ENCODE measurements at regions not wholly inside any gene's neighbourhood (a gene's known extent, or its start where the extent isn't known, plus 50 kb on each side); places are given as distances from the start of the nearest gene placed in this dataset.

DNA sequence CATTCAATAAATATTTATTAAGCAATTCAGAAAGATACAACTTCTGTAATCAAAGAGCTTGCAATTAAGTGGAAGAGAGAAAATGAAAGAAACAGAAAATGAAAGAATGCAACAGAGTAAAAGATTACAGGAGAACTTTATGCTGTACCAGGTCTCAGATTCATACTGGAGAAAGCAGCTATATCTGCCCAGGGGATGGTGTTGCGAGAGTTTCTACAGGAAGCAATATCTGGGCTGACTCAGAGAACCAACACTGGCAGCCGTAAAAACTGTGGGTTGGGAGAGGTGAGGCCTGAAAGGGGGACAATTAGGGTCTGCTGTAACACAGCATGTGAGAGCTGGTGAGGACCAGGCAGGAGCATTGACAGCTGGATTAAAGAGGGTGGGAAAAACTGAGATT lies 256.7 kb upstream of the TCF21 start:
- FAIRE-seq = no peak

DNA sequence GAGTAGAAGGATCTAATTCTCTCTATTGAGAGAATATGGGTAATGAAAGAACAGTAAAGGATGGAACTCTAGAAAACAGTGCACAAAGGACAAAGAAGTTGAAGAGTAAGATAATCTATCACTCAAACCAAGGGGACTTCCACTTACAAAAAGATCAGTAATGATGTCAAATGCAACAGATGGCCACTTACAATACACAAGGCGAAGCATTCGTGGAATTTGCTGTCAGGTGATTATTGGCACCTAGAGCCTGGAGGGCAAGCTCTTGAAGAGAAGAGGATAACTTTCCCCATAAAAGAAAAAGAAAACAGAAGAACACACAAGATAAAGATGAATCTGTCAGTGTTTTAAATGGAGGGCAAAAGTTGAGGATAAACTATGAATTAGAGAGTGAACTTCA lies 256.0 kb upstream of the TCF21 start:
- no peak for FAIRE-seq

DNA sequence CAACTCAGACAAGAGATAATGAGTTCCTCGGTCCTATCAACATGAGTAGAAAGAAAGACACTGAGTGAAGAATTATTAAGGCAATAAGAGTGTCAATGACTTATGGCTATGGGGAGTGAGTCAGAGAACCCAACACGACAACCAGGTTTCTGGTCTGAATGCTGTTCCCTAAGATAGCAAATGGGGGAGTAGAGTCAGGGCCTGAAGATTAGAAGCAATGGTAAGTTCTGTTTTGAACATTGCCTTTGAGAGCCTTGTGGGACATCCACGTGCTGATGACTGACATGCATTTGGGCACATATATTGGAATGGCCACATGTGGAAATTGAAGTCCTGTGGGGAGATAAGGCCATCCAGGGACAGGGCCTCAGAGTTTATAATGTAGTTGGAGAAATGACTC lies 254.4 kb upstream of the TCF21 start:
- no peak for FAIRE-seq

DNA sequence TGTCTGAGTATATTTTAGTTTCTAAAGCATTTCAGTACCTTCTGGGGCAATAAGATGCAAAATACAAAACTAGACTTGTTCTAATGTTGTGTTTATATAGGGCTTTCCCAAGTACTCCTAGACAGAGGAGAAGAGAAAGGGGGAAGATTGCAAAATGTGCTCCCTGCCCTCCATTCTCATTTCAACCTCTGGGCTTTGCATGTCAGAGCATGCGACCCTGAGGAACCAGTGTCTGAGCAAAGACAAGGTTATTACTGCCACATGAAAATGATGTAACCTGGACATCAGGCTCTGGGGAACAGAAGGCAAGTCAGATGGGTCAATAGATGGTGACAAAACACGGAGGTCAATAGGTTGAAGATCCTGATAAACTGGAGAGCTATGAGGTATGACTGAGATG lies 253.5 kb upstream of the TCF21 start:
- FAIRE-seq = no peak

DNA sequence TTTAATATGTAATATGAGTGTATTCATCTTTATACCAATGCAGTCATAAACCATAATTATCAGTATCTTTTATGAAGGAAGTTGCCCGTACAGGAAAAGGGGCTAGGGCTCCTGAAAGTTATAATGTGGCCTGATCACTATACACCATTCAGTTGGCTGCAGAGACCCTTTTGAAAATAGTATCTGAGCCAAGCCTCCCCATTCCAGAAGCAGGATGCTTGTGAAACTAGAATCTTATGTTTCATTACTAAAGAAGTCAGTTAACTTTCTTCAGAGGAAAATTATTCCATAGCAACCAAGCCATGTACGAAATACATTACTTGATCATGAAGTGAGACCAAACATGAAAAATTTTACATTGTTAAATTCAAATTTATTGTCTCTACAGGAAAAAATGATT lies 251.5 kb upstream of the TCF21 start:
- no peak for FAIRE-seq

DNA sequence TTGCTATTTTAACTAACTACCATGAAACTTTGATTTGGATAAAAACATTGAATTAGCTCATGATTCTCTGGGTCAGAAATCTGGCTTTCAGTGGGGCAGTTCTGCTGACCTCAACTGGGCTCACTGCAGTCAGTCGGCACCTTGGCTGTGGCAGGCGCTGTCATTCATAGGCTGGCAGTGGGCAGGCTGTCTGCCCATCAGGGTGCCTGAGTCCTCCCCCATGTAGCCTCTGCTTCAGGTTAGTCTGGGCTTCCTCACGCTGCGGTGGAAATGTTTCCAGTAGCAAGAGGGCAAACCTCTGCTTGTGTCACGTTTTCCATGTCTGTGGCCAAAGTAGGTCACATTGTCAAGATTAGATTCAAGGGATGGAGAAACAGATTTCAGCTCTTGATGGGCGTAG lies 251.0 kb upstream of the TCF21 start:
- no peak for FAIRE-seq

DNA sequence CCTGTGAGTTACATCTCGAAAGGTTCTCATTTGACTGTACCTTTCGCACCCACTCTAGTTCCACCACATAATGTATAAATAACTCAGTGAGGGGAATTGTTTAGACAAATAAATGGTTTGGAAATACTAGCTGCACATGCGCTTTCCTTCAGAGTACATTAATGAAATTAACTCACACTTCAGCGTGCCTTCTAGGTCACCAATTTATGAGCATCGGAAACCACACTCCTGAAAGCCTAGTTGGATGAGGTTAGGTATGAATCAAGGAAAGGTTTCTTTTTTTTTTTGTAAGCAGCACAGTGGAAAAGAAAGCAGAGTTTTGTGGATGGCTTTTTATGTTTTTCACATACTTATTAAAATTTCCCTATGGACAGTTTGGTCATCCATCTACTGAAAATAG lies 247.8 kb upstream of the TCF21 start:
- FAIRE-seq = no peak

DNA sequence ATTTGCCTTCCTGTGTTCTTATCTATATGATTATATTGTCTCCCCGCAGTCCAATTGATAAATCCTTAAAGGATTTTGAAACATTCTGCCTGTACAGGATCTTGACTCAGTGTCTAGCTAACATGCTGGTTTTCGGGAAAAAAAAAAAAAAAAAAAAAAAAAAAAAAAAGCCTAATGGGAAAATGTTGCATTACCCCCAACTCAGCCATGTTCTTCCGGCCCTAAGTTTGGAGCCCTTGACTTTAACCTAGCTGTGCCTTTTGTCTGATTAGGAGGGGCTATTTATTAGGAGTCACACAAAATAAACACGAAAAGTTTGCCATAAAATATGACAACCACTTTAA lies 244.4 kb upstream of the TCF21 start:
- FAIRE-seq = no peak

DNA sequence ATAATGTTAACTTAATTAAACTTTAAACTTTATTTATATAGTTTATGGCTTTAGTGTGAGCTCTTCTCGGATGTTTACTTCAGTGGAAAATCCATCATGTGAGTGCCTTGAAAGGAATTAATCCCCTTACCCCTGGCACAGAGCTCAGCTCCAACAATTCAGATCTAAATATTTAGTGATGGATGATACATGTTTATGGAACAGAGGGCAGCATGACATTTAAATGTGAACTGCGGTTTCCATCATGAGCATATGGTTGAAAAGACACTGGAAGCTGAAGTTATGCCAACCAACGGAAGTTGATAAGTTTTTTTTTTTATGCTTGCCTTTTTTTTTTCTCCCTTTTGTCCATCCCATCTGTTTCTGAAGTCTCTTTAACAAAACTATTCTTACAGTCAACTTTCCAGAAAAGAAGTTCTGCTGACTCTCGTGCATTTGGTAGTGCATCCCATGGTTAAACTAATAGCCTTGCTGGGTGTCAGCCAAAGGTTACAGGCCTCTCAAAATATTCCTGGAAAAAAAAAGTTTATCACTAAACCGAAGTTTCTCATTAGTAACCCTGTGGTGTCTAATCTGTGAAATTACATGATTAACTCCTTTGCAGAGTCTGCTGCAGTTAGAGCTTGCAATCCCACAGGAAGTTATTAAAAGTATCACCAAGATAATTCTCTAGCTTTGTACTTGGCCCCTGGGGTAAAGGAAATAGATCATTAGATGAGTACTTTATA lies 243.9 kb upstream of the TCF21 start:
- no peak for FAIRE-seq

DNA sequence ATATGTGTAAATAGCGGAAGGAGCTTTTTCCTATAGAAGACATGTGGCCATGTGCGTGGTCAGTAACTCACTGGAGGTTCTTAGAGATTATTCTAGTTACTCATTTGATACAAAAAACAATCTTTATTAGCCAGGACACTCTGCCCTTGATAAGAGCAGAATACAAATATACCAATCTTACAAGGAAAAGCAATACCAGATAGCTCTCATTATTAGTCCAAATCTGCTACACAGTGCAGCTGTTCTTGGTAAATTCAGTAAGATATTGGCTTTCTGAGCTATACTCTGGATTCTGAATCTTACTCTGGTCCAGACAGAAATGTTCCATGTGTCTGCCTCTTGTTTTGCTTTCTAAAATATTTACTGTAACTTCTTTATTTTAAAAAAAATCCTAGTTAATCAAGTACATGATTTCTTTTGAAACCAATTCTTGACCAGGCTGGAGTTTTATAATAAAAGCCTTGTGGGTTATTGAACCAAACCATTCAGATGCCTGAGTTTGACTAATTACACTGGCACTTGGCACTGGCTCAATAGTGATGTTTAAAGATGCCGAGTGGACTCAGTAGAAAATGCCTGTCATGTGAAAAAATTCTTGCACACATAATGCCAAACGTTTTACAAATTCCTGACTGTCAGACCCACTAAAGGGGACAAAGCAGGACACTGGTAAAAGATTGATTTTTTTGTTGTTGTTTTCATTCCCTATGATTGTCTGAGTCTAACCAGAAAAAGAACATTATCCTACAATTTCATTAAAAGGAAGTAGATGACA lies 242.8 kb upstream of the TCF21 start:
- FAIRE-seq = no peak

DNA sequence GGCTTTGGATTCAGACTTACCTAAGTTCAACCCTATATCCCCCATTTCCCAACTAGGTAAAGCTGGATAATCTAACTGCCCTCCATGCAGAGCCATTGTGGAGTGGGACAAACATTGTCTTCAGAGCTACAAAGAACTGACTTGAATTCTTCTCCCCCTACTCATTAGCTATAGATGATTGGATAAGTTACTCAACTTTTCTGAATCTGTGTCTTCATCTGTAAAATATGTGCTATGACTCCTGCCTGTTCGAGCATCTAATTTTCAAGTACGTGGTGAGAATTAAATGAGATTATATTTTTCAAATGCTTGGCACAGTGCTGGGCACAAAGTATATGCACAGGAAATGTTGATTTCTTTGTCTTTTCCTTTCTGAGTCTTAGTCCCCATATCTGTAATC lies 240.3 kb upstream of the TCF21 start:
- no peak for FAIRE-seq

DNA sequence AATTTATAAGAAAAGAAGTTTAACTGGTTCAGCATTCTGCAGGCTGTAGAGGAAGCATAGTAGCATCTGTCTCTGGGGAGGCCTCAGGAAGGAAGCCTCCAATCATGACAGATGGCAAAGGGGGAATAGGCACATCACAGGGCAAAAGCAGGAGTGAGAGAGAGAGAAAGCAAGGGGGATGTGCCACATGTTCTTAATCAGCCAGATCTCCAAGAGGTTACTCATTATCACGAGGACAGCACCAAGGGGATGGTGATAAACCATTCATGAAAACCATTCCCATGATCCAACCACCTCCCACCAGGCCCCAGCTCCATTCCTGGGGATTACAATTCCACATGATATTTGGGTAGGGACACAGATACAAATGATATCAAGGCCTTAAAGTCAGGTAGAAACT lies 217.5 kb upstream of the TCF21 start:
- FAIRE-seq = no peak

DNA sequence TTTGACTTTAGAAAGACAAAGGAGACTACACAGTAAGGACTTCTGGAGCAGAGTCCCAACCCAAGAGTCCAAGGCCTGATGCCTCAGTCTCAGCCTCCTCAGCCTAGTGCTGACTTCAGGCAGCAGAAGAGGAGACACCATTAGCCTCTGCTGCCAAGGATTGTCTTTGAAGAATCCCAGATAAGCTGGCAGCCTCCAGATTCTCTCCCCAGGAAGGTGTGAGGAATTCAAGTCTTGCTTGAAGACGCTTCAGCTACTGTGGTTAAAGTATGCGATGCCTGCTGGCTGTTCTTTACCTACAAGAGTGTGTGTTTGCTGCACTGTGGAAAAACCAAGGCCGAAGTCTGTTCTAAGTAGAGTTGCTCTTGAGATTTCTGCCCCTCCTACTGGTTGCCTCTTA lies 215.9 kb upstream of the TCF21 start:
- no peak for FAIRE-seq

DNA sequence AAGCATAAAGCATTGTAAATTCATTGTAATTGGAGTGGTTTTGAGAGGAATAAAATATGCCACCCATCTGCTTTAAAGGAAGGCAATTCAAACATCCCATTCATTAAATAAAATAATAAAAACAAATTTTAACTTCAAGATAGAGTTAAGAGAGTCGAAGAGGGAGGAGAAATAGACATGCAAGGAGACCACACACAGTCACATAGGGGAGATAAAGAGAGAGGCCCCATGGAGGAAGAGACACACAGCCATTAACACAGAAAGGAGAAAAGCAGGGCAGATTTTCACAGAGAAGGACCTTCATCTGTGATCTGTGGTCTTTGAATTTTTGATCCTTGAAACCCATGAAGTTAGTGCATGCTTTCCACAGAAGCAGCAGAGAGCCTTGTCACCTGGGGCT lies 214.3 kb upstream of the TCF21 start:
- no peak for FAIRE-seq

DNA sequence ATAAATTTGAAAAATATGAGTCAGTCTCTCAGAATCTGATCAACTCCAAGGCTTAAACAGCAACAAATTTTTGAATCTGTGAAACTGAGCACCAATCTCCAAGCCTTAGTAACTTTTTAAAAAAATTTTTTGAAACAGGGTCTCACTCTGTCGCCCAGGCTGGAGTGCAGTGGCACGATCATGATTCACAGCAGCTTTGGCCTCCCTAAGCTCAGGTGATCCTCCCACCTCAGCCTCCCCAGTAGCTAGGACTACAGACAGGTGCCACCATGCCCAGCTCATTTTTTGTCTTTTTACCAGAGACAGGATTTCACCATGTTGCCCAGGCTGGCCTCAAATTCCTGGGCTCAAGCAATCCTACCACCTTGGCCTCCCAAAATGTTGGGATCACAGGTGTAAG lies 207.9 kb upstream of the TCF21 start:
- FAIRE-seq = no peak

DNA sequence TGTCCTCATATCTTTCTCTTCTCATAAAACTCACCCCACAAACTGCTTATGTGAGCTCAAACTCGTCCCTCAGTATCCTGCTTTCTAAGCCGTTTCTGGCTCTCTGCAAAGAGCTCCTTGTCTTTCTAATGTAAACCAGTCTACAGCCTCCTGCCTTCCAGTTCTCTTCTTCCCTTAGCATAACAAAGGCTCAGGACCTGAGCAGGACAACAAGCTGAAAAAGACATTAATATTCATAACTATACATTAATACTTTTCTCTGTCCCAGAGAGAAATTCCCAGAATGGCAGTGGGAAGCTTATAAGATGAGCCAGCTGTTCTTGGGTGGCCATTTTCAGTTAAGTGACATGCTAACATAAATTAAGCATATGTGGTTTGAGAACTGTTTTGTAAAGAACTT lies 207.0 kb upstream of the TCF21 start:
- FAIRE-seq = no peak

DNA sequence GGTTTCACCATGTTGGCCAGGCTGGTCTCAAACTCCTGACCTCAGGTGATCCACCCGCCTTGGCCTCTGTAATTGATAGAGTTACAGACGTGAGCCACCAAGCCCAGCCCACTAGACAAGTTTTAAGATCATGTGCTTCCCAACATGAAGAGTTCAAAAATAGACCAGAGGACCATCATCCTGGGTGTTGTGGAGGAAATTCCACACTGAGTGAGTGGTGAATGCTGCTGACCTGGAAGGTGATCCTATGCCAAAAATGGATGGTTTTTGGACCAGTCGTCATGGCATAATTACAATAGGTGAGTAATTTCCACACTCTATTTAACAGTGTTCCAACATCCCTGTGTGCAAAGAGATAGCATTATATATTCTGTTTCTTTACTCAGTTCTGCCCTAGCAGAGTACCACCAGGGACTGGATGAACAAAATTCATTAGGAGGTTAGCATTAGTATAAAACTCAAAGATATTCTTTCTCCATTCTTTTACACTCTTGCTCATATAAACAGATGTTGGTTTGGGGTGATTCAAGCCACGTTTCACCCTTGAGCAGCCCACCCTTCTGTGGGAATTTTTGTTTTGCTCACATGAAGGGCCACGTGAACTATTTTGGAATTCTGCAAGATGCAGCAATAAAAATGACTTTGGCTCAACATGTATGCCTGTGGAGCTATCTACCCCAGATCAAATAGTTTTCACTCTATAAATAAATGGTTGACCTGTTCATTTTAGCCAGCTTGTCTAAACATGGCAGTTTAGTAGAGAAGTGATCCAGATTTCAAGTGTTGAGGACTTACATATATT lies 206.2 kb upstream of the TCF21 start:
- FAIRE-seq = no peak

DNA sequence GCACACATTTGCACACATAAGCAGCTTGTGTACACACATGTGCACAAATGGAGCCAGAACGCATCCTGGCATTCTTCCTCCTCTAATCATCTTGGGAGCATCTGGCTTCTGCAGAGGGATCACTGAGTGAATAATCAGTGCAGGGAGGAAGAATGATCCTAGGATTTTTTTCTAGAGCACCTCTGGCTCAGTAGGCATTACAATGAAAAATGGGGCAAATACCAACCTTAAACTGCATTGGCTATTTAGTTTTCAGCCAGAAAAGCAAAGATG lies 205.7 kb upstream of the TCF21 start:
- no peak for FAIRE-seq

DNA sequence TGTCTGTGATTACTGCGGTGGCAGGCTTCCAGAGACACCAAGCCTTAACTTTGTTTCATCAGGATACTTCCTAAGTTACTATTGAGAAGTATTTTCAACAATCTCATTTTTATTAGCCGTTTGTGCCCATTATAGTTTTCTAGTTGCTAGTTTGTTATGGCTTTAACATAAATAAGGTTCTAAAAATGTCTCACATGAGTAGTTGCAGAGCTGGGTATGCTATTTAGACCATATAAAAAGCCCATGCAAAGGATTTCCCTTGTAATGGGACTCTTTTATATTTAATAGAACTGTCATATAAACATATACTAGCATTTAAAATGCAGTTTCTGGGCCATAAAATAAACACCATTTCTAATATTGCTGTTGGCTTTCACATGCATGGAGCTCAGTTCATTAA lies 205.3 kb upstream of the TCF21 start:
- FAIRE-seq = no peak

DNA sequence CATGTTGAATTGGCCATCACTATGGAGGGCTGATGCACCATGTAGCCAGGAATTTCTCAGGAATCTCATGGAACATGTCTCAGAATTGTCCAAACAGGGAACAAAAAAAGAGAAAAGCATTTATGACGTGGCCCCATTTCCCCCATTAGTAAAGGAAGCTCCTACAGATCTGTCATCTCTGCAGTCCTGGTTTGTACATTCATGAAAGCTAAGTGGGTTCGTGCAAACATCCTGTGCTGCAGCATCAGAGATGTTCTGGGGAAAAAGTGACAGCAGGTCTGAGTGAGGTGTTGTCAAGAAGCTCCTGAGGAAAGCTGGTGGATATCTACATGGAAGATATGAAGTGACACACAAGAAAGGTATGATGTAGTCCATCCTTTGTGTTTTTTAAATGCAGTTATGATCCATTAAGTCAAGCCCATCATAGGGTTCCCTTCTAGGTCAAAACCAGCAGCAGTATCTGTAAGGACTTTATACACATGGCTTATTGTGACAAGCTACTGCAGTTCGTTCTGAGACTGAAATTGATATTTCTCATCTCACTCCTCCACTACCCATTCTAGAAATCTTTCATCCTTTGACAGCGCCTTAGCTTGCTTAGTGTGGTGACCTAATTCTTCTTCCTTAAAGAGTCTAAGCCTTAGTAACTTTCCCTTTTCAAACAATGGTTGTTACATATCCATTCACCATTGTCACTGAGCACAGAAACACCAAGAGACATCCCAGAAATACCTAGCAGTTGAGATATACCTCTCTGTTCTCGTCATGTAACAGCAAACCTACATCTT lies 200.0 kb upstream of the TCF21 start:
- no peak for FAIRE-seq

DNA sequence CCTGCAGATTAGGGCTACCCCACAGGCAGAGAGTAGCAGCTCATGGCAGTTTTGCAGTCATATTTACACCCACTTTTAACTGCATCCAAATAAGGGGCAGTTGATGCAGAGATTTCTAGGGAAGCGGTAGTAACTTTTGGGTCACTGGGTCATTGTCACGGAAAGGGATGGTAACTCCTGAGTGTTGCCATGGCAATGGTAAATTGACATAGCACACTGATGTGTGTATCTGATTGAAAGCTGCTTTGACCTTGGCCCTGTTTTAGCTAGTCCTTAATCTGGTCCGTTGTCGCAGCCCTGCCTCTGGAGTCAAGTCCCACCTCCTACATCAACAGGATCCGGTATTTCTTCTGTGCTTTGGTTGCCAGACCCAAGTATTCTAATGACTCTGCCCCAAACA lies 199.1 kb upstream of the TCF21 start:
- FAIRE-seq = no peak

DNA sequence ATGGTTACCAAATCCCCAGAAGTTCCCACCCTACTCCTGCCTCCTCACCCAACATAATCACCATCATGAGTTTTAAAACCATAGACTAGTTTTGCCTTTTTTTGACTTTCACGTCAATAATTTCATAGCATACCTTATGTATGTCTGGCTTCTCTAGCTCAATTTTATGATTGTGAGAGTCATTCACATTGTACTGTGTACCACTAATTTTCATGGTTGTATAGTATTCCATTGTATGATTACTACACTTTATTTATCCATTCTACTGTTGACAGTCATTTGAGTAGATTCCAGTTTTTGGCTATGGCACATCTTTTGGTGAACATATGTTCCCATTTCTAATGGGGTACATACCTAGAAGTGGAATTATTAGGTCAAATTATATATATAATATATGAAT lies 195.3 kb upstream of the TCF21 start:
- FAIRE-seq = no peak

DNA sequence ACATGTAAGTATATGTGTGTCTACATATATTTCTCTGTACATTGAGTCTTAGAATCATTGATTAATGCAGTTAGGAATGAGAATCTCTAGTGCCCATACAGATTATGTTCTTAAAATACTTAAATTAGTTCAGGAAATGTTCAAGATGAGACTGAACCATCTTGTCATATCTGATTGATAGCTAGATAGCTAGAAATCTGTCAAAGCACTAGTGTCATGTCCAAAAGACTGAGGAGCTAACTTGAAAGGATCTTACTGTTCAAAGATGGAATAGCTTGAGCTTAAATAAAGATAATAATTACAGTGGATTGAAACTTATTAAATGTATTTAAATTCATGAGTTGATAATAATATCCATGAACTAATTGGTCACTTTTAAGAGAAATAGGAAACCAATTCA lies 191.7 kb upstream of the TCF21 start:
- no peak for FAIRE-seq

DNA sequence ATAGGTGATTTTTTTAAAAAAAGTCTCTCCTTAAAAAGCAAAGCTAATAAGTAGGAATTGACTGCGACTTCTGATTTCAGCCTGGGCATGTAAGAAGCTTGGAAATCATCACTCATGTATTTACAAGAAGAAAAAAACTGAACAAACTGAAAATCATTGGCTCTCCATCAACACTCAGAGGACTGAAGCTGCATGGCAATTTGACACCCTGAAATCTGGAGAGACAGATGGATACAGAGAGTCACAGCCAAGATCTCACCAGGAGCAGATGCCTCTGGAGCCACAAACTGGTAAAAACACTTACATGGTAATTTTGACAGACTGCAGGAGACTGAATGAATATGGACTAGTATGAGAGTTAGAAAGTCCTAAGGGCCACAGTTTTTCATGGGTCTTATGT lies 191.2 kb upstream of the TCF21 start:
- no peak for FAIRE-seq

Measured in islet of Langerhans (tissue), 1 donor.